ACC112 (cell line): ENCODE measurements at regions not wholly inside any gene's neighbourhood (a gene's known extent, or its start where the extent isn't known, plus 50 kb on each side); places are given as distances from the start of the nearest gene placed in this dataset.

Source experiments
- H2AFZ ChIP-seq: fragments of 200-600 bp; sonication (generic); one replicate; pipeline ENCODE4 v1.6.0; 2017; ENCODE audit warnings: antibody characterized with exemption, low read length; ENCODE audit not compliant: unreplicated experiment
- H3K27ac ChIP-seq: fragments of 200-600 bp; sonication (generic); 2 replicates; pipeline ENCODE4 v1.5.1; 2014; ENCODE audit warnings: low read depth, mild to moderate bottlenecking, antibody characterized with exemption, low read length, moderate library complexity
- H3K27me3 ChIP-seq: fragments of 200-600 bp; sonication (generic); 2 replicates; pipeline ENCODE4 v1.6.1; 2014; ENCODE audit warnings: mild to moderate bottlenecking, antibody characterized with exemption, low read length, moderate library complexity, mixed read lengths; ENCODE audit not compliant: insufficient read depth
- H3K36me3 ChIP-seq: fragments of 200-600 bp; sonication (generic); 2 replicates; pipeline ENCODE4 v1.6.1; 2016; ENCODE audit warnings: mild to moderate bottlenecking, antibody characterized with exemption, low read length, moderate library complexity, mixed read lengths; ENCODE audit not compliant: insufficient read depth
- H3K4me1 ChIP-seq: fragments of 200-600 bp; sonication (generic); one replicate; pipeline ENCODE4 v1.6.1; 2016; ENCODE audit warnings: low read length, mixed read lengths; ENCODE audit not compliant: insufficient read depth, unreplicated experiment, control insufficient read depth
- H3K4me3 ChIP-seq: fragments of 200-600 bp; sonication (generic); 2 replicates; pipeline ENCODE4 v1.5.1; 2014; ENCODE audit warnings: mild to moderate bottlenecking, low read depth, low read length
- H3K79me2 ChIP-seq: fragments of 200-600 bp; sonication (generic); one replicate; pipeline ENCODE4 v1.6.0; 2016; ENCODE audit warnings: low read length; ENCODE audit not compliant: control insufficient read depth, unreplicated experiment, insufficient read depth

DNA sequence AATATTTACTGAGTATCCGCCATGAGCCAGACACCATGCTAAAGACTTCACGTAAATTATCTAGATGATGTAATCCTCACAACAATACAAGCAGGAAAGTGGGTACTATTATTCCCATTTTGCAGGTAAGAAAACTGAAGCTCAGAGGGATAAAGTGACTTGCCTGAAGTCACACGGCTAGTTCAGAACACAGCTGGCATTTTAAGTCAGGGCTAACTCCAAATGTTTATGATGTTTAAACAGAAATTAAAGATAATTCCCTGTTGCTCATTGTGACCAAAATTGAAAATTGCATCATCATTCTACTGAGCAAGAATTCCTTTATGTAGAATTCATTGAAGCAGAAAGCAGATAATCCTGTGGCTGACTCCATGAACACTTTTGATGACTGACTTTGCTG, 71.3 kb upstream of the STXBP5 start:
- H3K4me1 ChIP-seq, result peaks cover 5% of the 10 kb centered on the region
- no peak overlapping the region for H3K27ac ChIP-seq
- H3K79me2 ChIP-seq, result no peaks in the 10 kb centered on the region
- H3K4me3 ChIP-seq, result no peak overlapping the region
- H2AFZ ChIP-seq, result no peak overlapping the region
- no peaks in the 10 kb centered on the region for H3K27me3 ChIP-seq
- no peaks in the 10 kb centered on the region for H3K36me3 ChIP-seq

DNA sequence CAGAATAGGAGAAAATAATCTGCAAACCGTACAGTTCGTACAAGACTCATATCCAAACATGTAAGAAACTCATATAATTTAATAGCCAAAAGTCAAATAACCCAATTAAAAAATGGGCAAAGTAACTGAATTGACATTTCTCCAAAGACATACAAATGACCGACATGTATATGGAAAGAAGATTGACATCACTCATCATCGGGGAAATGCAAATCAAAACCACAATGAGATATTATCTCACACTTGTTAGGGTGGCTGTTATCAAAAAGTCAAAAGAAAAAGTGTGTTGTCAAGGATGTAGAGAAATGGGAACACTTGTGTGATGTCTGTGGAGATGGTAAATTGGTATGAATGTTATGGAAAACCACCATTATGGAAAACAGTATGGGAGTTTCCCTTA, 70.5 kb upstream of the STXBP5 start:
- H3K4me3 ChIP-seq, result no peak overlapping the region
- no peak overlapping the region for H2AFZ ChIP-seq
- no peaks in the 10 kb centered on the region for H3K27me3 ChIP-seq
- no peak overlapping the region for H3K27ac ChIP-seq
- H3K4me1 ChIP-seq, result peaks cover 5% of the 10 kb centered on the region
- no peaks in the 10 kb centered on the region for H3K36me3 ChIP-seq
- H3K79me2 ChIP-seq, result no peaks in the 10 kb centered on the region

DNA sequence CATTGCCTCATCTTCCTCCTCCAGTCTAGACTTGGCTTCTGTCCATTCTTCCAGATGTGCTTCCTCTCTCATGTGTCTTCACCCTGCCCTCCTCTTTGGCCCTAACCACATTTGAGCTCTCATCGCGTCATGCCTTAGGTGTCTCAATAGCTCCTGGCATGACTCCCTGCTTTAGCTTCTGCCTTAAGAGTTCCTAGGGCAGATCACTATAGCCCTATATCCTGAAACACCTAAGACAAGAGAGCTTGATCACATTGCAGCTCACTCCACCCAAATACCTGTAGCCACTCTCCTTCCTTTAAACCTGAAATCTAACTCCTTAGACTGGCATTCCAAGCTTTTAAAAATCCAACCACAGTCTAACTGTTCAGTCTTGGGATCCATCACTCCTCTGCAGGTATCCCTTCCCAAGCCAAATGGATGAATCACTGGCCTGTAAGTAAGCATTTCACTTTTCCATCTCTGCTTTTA, 69.0 kb upstream of the STXBP5 start:
- Histone ChIP-seq H3K27ac (no peak overlapping the region), H3K4me1 (peaks cover 5% of the 10 kb centered on the region), H2AFZ (no peak overlapping the region), H3K27me3 (no peaks in the 10 kb centered on the region), H3K4me3 (no peak overlapping the region), H3K36me3 (no peaks in the 10 kb centered on the region), H3K79me2 (no peaks in the 10 kb centered on the region)

DNA sequence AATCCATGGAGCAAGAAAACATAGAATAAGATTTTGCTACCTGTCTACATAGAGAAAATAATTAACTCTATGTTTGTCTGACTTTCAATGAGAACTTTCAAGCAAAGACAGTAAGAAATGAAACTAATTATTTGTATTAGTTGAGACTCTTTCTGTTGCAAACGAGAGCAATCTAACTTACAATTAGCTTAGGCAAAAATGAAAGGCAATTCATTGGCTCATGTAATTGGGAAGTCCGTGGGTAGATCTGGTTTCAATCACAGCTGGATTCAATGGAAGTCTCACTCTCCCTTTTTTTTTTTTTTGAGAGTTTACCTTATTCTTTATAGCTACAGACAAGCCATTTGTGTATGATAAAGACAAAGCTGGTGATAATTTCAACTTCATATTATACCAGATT, 68.2 kb upstream of the STXBP5 start:
- Histone ChIP-seq H3K27me3 (no peaks in the 10 kb centered on the region), H3K27ac (no peak overlapping the region), H3K79me2 (no peaks in the 10 kb centered on the region), H3K4me1 (peaks cover 5% of the 10 kb centered on the region), H3K36me3 (no peaks in the 10 kb centered on the region), H3K4me3 (no peak overlapping the region), H2AFZ (no peak overlapping the region)

DNA sequence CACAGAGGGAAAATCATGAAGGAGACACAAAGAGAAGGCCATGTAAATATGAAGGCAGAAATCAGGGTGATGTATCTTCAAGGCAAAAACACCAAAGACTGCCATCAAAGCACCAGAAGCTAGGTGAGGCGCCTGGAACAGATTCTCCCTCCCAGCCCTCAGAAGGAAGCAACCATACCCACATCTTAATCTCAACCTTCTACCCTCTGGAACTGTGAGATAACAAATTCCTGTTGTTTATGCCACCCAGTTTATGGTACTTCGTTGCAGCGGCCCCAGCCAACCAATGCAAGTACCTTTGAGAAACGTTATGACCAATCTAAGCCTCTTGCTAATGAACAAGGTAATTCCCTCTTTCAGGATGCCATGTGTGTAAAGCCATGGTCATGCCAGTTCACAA, 66.2 kb upstream of the STXBP5 start:
- no peak overlapping the region for H2AFZ ChIP-seq
- no peak overlapping the region for H3K27ac ChIP-seq
- H3K4me1 ChIP-seq, result peaks cover 5% of the 10 kb centered on the region
- no peak overlapping the region for H3K4me3 ChIP-seq
- H3K27me3 ChIP-seq, result no peaks in the 10 kb centered on the region
- H3K36me3 ChIP-seq, result no peaks in the 10 kb centered on the region
- no peaks in the 10 kb centered on the region for H3K79me2 ChIP-seq

DNA sequence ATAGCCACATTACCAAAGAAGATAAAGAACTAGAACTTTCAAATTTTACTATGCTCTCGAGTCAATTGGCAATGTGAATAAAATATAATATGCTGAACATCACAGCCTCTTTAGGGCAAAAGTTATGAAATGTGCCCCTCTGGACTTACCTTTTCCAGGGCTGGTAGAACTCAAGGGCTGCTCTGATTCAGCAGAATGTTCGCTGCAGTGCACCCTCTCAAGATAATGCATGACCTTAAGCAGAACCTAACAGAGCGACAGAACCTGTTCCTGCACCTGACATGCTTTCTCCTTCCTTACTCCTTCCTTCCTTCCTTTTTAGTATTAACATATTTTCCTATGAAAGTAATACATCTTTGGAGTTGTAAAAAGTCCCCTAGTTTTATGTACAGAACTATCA, 65.4 kb upstream of the STXBP5 start:
- no peak overlapping the region for H3K4me3 ChIP-seq
- no peaks in the 10 kb centered on the region for H3K36me3 ChIP-seq
- H3K27me3 ChIP-seq, result no peaks in the 10 kb centered on the region
- H3K4me1 ChIP-seq, result peaks cover 5% of the 10 kb centered on the region
- no peaks in the 10 kb centered on the region for H3K79me2 ChIP-seq
- H3K27ac ChIP-seq, result no peak overlapping the region
- no peak overlapping the region for H2AFZ ChIP-seq

DNA sequence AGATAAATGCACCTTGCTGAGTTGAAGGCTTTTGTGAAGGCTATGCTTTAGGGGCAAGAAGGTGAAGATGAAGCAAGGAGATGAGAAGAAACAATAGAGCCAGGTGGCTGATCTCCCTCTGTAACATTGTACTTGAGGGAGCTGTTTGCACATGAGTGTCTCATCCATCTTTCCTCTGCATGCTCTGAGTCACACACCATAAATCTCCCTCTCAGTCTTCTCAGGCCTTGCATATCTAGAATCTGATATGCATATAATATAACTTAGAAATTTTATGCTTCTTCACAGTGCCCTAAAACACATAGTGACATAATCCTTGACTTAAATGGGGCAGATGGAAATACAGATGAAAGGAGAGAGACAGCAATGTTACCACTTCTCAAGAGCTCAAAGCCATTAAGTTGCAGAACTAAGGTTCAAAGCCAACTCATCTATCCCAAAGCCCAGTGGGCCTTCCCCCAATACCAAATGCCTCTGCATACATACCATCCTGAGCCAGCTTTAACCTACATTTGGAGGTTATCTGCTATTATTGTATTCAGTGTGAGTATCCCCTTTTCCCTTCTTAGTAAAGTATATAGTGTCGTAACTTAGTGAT, 62.4 kb upstream of the STXBP5 start:
- Histone ChIP-seq H3K27me3 (no peaks in the 10 kb centered on the region), H3K79me2 (no peaks in the 10 kb centered on the region), H3K4me3 (no peak overlapping the region), H2AFZ (no peak overlapping the region), H3K27ac (no peak overlapping the region), H3K36me3 (no peaks in the 10 kb centered on the region), H3K4me1 (no peaks in the 10 kb centered on the region)

DNA sequence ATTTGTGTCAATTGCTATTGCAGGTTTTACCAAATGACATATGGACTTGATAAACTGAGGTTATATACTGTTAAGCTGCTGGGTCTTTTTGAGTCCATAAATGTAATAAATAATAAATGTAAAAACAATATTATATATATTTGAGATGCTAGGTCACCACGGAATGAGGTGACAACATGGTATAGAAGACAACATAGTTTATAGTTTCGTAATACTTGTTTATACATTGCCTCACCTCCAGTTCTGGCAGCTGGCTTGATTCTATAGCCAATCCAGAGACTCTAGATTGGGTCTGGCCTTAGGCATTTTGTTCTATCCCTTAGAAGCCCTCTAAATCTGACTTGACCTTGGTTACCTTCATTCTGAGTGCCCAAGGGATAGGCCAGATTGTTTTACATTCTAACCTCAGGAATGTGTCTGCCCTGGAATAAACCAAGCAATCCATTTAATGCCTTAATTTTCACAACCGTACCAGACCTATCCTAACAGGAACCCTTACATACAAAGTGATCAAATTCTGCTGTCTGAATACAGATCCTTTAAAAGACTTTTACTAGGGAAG, 61.5 kb upstream of the STXBP5 start:
- Histone ChIP-seq H3K27me3 (no peaks in the 10 kb centered on the region), H2AFZ (no peak overlapping the region), H3K36me3 (no peaks in the 10 kb centered on the region), H3K4me3 (no peak overlapping the region), H3K79me2 (no peaks in the 10 kb centered on the region), H3K4me1 (no peaks in the 10 kb centered on the region), H3K27ac (no peak overlapping the region)

DNA sequence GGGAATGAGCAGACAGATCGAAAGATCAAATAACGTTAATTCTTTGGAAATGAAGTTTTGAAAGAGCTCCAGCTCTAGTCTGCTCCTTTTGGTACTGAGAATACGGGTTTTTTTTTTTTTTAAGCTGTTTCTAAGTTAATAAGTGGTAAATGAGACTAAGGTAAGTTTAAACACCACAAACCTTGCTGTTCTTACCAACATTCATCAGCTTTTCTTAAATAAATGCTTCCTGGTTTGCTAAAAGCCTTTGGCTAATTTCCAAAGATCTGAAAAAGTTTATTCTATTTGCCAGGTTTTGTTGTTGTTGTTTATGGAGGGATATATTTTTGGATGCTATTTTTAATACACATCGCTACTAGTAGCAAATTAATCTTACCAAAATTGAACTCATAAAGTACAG, 55.1 kb upstream of the STXBP5 start:
- no peak overlapping the region for H2AFZ ChIP-seq
- H3K36me3 ChIP-seq, result no peaks in the 10 kb centered on the region
- no peak overlapping the region for H3K27ac ChIP-seq
- peaks cover 6% of the 10 kb centered on the region for H3K4me1 ChIP-seq
- H3K27me3 ChIP-seq, result no peaks in the 10 kb centered on the region
- H3K4me3 ChIP-seq, result no peak overlapping the region
- no peaks in the 10 kb centered on the region for H3K79me2 ChIP-seq

DNA sequence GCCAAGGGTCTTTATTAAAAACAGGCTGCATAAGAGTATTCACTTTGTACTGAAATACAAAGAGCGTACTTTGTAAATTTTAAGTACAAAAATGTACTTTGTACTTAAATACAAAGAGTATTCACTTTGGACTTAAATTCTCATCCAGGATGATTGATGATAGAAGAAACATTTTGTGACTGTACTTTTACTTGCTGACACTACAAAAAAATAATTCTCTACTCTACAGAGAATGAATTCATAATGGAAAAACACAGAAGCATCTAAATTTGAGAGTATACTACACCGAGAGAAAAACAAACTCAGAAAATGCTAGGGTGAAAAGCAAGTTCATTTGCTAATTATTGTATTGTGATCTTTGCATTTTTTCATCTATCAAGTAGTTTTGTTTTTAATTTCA, 54.4 kb upstream of the STXBP5 start:
- Histone ChIP-seq H3K4me3 (no peak overlapping the region), H3K27me3 (no peaks in the 10 kb centered on the region), H3K79me2 (no peaks in the 10 kb centered on the region), H2AFZ (no peak overlapping the region), H3K36me3 (no peaks in the 10 kb centered on the region), H3K4me1 (peaks cover 12% of the 10 kb centered on the region), H3K27ac (no peak overlapping the region)

DNA sequence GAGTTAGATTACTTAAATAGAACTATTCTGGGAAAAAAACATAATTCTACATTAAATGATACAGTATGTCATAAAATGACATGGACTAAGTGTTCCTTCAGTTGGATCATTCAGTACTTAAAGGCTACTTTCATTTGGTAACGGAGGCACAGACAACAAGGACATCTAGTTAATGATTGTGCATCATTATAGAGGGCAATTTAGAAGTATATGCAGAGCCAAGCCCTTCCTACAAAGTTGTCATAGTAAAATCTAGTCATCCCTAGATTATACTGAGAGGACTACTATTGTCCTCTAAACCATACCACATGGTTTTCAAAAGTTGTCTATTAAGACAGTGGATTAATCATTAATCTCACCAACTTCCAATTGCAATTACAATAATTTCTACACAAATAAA, 53.9 kb upstream of the STXBP5 start:
- no peaks in the 10 kb centered on the region for H3K79me2 ChIP-seq

More for the DNA sequence above, 53.9 kb upstream of the STXBP5 start:
- no peak overlapping the region for H3K27ac ChIP-seq
- no peaks in the 10 kb centered on the region for H3K27me3 ChIP-seq
- H2AFZ ChIP-seq, result no peak overlapping the region
- H3K4me1 ChIP-seq, result peaks cover 15% of the 10 kb centered on the region
- no peak overlapping the region for H3K4me3 ChIP-seq
- H3K36me3 ChIP-seq, result no peaks in the 10 kb centered on the region
